ENCODE measurements at regions not wholly inside any gene's neighbourhood (a gene's known extent, or its start where the extent isn't known, plus 50 kb on each side); places are given as distances from the start of the nearest gene placed in this dataset.

DNA sequence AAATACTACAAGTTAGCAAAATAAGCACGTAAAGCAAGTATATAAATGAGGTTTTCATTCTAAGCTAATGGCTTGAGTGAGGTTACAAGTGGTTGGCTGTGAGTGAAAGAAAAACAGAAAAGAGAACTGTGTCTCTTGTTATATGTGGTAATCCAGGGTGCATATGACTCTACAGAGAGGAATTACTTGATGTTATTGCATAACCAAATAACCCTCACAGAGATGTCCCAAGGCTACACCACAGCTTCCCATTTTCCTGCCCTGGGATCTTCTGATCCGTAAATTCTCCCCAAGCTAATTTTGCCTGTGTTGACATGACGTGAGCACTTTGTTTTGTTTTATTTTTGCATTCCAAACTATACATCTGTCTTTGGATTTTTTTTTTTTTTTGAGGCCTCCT is 470.0 kb upstream of the INTU start:
- DNase-seq (ENCODE audit: low spot score), result no peak

DNA sequence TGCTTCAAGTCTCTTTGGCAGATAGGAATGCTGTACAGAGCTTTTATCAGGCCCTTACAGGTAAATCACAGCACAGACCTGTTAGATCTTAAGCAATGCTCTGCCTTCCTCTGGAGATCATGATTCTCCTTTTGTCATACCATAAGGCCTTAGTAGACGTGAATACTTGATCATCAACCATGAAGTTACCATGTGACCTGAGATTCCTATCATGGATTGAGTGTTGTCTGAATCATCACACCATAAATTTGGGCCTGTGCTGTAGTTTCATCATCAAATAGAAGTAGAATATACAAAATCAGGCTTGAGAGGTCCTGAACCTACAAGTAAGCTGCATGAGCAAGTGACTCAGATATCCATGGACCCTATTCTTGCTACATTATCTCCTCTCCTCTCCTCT is 466.8 kb upstream of the INTU start:
- DNase-seq (ENCODE audit: low spot score), result no peak

DNA sequence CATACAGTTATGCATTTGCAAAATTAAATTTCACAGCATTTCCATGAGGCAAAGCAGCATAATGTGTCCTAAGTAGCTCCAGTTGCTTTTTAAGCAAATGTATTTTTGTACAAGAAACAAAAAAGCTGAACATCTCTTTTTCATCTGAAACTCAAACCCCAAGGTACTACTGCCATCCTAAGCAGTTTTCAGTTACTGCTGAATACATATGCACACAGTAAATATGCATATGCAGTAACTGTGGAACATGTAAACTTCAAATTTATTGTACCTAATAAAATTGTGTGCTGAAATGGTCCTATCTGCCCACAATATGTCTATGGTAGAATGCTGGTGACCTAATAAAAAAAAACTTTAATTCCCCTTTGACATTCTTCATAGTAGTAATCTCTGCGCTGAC is 458.6 kb upstream of the INTU start:
- DNase-seq (ENCODE audit: low spot score), result no peak

DNA sequence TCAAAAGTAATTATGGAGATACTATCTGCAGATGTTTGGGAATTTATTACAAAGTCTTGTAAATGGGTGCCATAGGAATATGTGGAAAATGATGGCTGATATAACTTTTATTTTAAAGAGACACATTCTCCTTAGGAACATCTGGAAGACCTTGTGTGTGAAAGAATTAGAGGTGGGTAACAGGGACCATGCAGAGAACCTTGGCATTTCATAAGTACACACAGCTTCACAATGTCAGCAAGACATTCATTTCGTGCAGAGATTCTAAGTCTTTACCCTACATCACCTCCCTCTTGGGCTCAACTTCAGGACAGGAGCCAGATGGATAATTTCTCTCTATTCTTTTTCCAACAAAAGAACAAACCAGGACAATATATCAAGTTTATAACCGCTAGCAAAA is 458.1 kb upstream of the INTU start:
- DNase-seq (ENCODE audit: low spot score), result no peak

DNA sequence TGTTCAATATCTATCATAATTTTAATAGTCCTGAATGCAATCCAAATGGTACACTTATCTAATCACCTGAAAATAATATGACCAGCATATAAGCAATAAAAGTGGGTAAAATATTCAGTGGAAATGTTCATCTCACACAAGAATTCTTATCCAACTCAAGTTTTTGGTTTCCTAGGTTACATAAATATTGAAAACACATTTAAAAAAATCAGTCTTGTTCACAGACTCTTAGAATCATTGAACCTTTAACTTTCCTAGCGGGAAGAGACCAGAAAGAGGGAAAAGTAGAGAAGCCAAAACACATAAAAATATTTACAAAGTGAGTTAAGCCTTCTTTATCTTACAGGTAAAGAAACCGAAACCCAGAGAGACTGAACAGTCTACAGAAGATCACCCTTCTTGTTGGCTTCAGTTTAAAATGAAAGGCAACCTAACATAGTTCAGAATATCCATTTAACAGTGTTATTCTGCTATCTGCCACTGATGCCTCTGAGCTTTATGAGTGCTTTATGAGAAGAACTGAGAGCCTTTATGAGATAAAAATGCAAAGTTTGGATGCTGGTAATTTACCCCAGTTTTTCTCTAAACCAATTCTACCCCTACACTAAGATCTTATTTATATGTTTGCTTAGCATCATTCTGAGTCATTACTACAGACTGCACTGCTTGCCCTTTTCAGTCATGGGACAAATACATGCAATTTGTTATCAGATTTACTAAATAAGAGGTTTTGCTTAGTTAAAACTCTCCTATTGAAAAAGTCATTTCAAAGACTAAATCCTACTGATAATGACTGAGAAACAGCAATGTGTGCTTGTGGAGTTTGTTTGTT is 453.3 kb upstream of the INTU start:
- no peak for DNase-seq (ENCODE audit: low spot score)

DNA sequence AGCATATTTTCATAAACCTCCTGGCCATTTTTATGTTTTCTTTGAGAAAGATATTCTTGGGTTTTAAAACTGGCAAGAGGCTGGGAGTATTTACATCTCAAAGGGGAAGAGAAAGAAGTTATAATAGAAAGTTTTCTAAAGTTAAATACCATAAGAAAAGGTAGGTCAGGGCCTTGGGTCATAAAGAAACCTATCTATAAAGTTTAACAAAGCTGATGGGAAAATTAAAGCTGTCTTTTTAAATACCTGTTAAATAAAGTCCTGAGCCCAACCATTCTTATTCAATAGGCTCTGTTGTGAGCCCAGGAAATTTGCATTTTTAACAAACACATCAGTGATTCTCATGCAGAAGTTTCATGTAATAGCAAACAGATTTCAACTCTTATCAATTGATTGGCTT is 451.8 kb upstream of the INTU start:
- no peak for DNase-seq (ENCODE audit: low spot score)

DNA sequence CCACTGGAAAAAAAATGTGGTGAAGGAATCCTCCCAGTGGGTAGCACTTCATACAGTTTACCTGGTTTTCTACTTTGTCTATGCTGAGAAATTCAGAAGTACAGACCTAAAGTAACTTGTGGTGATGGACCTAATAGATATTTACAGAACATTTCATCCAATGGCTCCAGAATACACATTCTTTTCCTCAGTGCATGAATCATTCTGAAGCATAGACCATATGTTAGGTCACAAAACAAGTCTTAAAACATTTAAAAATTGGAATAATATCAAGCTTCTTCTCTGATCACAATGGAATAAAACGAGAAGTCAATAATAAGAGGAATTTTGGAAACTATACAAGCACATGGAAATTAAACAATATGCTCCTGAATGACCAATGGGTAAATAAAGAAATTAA is 450.1 kb upstream of the INTU start:
- DNase-seq (ENCODE audit: low spot score), result no peak

DNA sequence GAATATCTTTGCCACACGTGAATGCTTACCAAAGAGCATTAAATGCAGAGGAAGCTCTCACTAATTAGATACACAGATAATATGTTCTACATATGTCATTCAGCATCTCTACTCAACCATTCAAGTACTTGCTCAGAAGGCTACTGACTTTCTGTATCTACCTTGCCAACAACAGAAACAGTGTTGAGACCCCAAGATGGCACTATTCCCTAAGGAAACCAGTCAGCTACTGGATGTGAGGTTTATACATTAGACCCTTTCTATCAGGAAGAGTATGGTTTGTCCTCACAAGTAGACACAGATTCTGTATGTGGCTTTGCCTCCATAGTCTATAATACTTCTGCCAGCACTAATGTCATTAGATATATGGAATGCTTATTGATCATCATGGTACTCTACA is 443.9 kb upstream of the INTU start:
- peak; percentile 15 for DNase-seq (ENCODE audit: low spot score)

DNA sequence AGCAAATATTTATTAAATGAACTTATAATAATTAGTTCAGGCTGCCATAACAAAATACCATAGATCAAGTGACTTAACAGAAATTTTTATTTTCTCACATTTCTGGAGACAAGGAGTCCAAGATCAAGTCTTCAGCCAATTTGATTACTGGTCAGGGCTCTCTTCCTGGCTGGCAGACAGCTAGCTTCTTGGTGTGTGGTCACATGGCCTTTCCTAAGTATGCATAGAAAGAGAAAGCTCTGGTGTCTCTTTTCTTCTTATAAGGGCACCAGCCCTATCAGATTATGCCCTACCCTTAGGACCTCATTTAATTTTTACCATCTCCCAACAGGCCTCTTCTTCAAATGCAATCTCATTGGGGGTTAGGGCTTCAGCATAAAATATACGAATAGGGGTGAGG is 438.5 kb upstream of the INTU start:
- no peak for DNase-seq (ENCODE audit: low spot score)

DNA sequence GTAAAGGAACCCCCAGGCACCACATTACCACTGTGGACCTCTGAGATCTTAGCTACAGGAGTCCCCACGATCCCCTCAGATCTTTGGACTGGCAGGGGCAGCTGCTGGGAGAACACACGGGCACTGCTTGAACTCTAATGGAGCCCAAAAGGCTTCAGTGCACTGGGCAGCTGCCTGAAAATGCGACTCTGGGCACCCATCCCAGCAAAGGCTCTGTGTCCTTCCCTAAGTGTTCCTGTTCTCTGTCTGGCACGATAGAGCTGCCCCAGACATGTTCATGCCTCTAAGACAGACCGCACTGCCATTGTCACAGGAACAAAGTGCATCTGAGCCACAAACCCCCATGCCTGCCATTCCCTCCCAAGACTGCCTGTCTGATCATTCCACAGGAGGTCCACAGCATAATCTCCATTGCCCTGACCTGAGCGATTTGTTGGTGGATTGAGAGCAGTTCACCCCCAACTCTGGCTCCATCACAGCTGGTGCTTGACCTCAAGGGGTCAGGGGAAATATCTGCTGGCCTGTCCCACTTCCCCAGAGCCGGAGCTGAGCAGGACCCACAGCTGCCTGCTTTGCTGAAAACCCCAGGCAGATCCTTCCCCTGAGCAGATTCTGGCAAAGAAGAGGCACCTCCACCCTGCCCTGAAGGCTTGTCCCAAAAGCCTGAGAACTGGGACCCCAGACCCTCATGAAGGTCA is 436.0 kb upstream of the INTU start:
- DNase-seq (ENCODE audit: low spot score), result no peak

DNA sequence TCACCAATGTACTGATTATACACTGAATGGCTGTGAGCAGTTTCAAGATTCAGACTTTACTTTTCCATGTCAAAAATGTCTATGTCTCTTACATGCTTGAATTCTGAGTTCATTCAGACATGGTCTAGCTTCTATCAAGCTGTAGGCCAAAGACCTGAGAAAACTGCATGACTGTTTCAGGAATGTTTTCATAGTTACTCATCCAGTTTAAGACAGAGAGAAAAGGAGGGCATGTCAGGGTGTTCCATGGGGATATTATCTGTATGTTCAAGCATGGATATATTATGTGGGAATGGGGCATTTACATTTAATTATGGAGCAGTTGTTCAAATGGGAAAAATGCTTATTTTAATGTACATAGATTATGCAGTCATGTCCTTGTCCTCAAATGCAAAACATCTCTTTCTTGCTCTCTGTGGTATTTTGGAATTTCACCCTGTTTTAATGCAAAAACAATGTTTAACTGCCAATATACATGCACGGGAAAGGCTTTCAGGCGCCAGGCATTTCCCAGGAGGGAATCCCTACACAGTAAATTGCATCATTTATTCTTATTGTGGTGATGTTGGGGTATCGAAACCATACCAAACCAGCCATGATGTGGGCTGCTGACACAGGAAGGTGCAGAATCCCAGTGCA is 429.1 kb upstream of the INTU start:
- no peak for DNase-seq (ENCODE audit: low spot score)

DNA sequence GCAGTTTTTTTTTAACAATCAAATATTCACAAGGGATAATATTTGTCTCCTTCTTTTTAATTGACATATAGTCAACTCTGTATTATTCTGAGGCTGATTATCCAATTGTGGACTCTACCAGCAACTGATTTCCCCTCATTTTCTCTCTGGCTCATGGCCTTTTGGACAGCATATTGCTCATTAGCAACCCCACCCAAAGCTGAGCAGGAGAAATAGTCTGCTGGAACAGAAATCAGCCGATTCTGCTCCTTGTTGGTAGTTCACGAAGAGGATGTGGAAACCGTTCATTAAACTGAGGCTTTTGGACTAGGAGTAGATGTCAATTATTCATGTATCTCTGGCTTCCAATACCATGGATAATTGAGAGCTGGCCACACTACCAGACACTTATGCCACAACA is 428.4 kb upstream of the INTU start:
- no peak for DNase-seq (ENCODE audit: low spot score)

DNA sequence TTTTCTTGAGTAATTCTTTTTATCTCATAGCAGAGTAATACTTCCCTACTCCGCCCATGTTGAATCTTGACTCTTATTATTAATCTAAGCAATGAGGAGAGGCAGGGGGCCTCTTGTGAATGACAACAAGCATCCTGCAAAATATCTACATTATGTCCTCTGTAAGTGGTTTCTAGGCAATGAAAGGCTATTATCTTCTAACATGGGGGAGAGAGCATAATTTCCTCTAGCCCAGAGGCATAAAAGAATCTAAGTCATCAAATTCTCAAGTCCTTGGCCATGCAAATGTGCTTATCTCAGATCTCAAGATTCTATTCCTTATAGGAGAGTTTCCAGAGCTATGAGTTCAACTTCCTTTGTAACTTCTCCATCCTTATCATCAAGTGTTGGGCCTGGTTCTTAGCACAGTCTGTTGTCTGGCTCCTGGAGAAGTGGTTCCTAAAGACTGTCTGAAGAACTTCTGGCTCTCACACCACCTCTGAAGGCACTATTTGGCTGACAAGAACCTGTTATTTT is 423.1 kb upstream of the INTU start:
- DNase-seq (ENCODE audit: low spot score), result no peak

DNA sequence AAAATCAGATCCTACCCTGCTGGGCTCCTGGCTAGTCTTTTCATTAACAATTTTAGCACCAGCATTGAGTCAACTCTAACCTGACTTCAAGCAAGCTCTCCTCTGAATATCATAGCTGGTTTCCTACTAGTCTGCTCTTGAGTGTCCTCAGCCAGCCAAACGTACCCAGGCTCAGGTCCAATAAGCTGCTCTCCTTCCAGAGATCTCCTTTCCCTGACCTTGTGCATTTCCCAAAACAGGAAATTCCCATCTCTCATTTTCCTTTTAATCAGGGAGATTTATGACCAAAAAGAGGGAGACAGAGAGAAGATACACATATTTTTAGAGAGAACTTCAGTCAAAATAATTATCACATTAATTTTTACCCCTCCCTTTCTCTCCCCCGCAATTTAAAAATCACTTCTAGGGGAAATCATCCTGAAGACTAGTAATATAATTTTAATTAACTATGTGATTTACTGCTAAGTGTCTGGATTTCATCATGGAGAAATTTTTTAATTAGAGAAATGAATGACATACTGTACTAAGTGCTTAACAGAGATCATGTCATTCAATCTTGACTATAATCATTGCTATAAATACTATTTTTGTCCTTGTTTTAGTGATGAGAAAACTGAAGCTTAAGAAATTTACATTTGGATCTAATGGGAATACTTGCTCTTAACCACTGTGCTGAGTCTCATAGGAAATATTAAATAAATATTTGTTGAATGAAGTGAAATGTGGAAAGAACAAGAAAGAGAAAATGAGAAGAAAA is 421.7 kb upstream of the INTU start:
- no peak for DNase-seq (ENCODE audit: low spot score)

DNA sequence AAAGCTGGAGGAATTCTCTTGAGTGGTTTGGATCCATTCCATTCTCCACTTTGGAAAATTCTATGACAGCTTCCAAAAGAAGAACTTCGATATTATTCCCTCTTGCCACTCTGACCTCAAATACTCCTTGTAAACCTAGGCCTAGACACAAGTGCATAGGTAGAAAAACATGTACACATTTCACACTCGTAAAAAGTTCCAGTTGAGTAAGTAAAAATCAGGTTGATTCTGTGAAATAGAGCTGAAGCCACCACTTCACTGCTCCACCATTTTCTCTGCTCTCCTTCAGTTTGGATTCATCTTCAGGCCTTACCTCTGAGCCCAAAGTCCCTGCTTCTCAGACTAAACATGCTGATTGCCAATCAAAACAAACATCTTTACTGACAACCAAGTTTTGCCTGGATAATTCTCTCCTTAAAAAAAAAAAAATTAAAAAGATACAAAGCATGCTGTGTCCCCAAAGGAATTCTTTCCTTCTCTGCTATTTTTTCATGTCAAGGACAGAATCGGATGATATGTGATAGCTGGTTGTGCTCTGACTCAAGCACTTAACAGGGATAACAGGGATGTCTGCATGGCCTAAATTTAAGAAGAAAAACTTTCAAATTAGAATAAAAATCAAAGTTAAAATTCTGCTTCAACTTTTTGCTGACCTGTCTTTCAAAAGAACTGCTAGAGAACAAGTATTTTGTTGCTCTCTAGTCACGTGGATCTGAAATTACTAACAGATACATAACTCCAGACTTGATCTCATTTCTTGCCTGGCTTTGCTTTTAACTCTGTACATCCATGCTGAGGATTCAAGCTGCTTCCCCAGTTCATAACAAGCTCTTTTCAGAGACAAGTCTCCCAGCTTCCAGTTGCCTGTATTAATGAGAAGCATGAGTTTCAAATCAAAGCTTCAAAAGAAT is 420.9 kb upstream of the INTU start:
- DNase-seq (ENCODE audit: low spot score), result no peak

DNA sequence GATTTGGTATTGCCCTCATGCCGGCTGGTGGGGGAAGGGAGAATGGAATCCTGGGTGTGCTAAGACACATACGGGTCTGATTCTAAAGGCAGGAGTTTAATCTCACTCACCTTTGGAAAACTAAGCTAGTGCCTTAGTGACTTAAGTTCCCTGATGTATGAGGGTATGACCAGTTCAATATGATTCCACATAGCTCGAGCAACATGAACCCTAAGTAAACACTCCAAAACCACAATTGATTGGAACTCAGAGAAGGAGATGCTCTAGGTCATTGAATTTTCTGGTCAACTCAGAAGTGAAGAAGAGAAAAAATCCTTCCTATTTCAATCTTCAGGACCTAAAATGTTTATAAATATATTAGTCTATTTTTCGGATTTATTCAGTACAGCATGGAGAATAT is 420.1 kb upstream of the INTU start:
- DNase-seq (ENCODE audit: low spot score), result no peak

DNA sequence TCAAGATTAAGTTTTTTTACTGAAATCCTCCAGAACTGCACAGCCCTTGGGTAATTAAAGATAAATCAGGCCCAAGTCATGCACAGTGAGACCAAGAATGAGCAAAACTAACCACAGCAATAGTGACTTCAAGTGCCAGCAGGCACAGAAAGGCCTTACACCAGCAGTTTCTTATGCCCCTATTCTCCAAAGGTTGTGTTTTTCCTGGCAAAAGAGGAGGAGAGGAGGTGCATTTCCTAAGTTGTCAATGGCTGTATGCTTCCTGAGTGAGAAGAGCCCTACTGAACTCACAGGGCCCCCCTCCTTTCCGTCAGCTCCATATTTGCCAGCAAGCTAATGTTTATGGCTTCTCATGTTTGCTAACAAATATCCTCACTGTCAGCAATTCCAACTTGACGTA is 418.7 kb upstream of the INTU start:
- no peak for DNase-seq (ENCODE audit: low spot score)

DNA sequence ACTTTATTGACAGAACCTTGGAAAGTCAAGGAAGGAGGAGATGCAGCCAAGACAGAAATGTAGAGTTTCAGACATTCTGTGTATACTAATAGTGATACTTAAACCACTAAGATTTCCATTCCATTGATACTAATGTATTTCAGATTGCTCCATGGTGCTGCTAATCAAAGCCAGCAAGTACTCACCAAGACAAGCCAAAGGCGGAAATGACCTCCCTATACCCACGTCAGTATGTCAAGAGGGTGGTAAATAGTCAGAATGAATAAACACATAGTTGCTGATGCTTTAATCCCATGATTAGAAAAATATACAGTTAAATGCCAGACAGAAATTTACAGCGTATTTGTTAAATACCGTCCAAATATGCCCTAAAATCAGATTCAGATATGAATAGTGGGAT is 417.8 kb upstream of the INTU start:
- no peak for DNase-seq (ENCODE audit: low spot score)

DNA sequence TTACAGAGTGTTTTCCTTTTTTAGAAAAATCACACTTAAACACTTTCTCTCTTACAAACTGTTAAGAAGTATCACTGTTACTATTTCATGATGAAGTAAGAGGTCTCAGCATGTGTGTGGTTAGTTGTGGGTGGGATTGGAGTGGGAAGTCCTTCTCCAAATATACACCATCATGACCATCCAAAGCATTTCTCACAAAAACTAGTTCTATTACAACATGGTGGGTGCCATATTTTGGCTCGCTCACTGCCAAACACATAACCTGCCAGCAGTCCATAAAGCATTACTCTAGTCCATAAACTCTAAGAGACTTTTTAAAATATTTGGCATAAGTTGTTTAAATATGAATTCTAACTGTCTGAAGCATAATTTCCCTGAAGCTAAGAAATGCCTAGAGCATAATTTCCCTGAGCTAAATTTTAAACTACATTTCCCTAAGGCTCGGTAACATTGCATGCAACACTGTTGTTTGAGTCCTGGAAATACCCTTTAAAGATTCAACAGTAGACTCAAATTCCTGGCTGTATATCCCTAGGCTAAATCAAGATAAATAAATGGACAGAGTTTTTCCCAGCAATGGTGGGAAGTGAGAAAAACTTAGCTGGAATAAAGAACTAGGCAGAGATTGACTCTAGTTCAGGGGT is 415.0 kb upstream of the INTU start:
- no peak for DNase-seq (ENCODE audit: low spot score)

DNA sequence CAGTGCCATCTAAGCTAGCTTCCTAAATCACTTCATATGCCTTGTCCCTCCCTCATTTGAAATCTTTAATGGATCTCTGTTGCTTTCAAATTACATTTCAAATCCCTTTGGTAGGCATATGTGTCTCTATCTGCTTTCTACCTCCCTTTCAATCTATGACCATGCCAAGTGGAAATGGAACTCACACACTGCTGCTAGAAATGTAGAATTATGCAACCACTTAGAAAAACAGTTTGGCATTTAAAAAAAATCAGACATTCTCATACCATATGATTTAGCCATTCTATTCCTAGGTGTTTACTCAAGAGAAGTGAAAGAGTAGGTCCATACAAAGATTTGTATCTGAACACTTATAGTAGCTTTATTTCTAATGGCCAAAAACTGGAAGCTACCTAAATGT is 413.5 kb upstream of the INTU start:
- DNase-seq (ENCODE audit: low spot score), result no peak

DNA sequence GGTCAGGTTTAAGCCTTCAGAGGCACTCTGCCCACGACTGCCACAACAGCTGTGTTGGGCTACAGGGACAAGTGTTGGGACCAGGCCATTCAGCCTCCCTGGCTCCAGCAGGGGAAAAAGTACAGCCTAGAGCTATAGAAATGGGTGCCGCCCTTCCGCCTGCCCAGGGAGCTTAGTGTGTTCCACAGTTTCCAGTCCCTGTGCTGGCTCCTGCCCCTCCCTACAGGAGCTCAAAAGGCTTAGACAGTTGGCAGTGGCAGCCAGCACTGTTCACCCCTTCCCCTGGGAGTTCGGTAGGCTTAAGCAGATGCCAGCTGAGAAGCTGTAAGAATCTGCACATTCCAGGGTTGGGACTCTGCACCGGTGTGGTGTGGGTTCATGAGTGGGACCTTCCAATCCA is 408.2 kb upstream of the INTU start:
- DNase-seq (ENCODE audit: low spot score), result no peak
